ENCODE measurements at regions not wholly inside any gene's neighbourhood (a gene's known extent, or its start where the extent isn't known, plus 50 kb on each side); places are given as distances from the start of the nearest gene placed in this dataset.

GRCh38 chr6:41408982-41409381, 73.6 kb downstream of the NCR2 start:
- no peaks in the 10 kb centered on the region for H3K4me1 ChIP-seq (ENCODE audit: insufficient read depth, low read length)
- H3K27ac ChIP-seq (ENCODE audit: low read depth, low read length): no peak overlapping the region
- no peaks in the 10 kb centered on the region for H4K20me1 ChIP-seq (ENCODE audit: insufficient read depth, low read length)
- H3K36me3 ChIP-seq (ENCODE audit: insufficient read depth, low read length): no peaks in the 10 kb centered on the region
- no peaks in the 10 kb centered on the region for H3K9me3 ChIP-seq (ENCODE audit: low read depth, low read length)
- H3K27me3 ChIP-seq (ENCODE audit: insufficient read depth, low read length): peaks cover 18% of the 10 kb centered on the region
- no peak overlapping the region for H2AFZ ChIP-seq (ENCODE audit: low read length)
- H3K4me2 ChIP-seq (ENCODE audit: insufficient read depth, low read length): no peak overlapping the region
- no peak for DNase-seq (ENCODE audit: insufficient read length, low spot score, missing footprints)
- no peak for TF ChIP-seq CTCF (IDR thresholded peaks at IDR 0.05; ENCODE audit: extremely low read depth, low read depth, low read length)
- H3K4me3 ChIP-seq (ENCODE audit: insufficient read depth, low read length): no peak overlapping the region
- no peaks in the 10 kb centered on the region for H3K79me2 ChIP-seq (ENCODE audit: insufficient read depth, low read length)

GRCh38 chr6:41409489-41409888, 74.1 kb downstream of the NCR2 start:
- H3K9me3 ChIP-seq (ENCODE audit: low read depth, low read length): no peaks in the 10 kb centered on the region
- no peak overlapping the region for H3K4me3 ChIP-seq (ENCODE audit: insufficient read depth, low read length)
- H3K79me2 ChIP-seq (ENCODE audit: insufficient read depth, low read length): no peaks in the 10 kb centered on the region
- H3K4me2 ChIP-seq (ENCODE audit: insufficient read depth, low read length): no peak overlapping the region
- DNase-seq (ENCODE audit: insufficient read length, low spot score, missing footprints): no peak
- H3K4me1 ChIP-seq (ENCODE audit: insufficient read depth, low read length): no peaks in the 10 kb centered on the region
- no peaks in the 10 kb centered on the region for H4K20me1 ChIP-seq (ENCODE audit: insufficient read depth, low read length)
- H3K36me3 ChIP-seq (ENCODE audit: insufficient read depth, low read length): no peaks in the 10 kb centered on the region
- peaks cover 19% of the 10 kb centered on the region for H3K27me3 ChIP-seq (ENCODE audit: insufficient read depth, low read length)
- H2AFZ ChIP-seq (ENCODE audit: low read length): no peak overlapping the region
- H3K27ac ChIP-seq (ENCODE audit: low read depth, low read length): no peak overlapping the region
- no peak for TF ChIP-seq CTCF (IDR thresholded peaks at IDR 0.05; ENCODE audit: extremely low read depth, low read depth, low read length)

GRCh38 chr6:41411961-41412360, 76.6 kb downstream of the NCR2 start:
- Histone ChIP-seq H2AFZ (ENCODE audit: low read length) (no peak overlapping the region), H3K4me2 (ENCODE audit: insufficient read depth, low read length) (no peak overlapping the region), H3K4me3 (ENCODE audit: insufficient read depth, low read length) (no peak overlapping the region), H3K27ac (ENCODE audit: low read depth, low read length) (no peak overlapping the region), H3K79me2 (ENCODE audit: insufficient read depth, low read length) (no peaks in the 10 kb centered on the region), H4K20me1 (ENCODE audit: insufficient read depth, low read length) (no peaks in the 10 kb centered on the region), H3K4me1 (ENCODE audit: insufficient read depth, low read length) (no peaks in the 10 kb centered on the region), H3K36me3 (ENCODE audit: insufficient read depth, low read length) (no peaks in the 10 kb centered on the region), H3K27me3 (ENCODE audit: insufficient read depth, low read length) (peaks cover 41% of the 10 kb centered on the region), H3K9me3 (ENCODE audit: low read depth, low read length) (no peaks in the 10 kb centered on the region)
- no peak for TF ChIP-seq CTCF (IDR thresholded peaks at IDR 0.05; ENCODE audit: extremely low read depth, low read depth, low read length)
- DNase-seq (ENCODE audit: insufficient read length, low spot score, missing footprints): no peak

- no peak for DNase-seq (ENCODE audit: insufficient read length, low spot score, missing footprints)
- TF ChIP-seq CTCF (IDR thresholded peaks at IDR 0.05; ENCODE audit: extremely low read depth, low read depth, low read length): no peak
- H3K27me3 ChIP-seq (ENCODE audit: insufficient read depth, low read length): peaks cover 52% of the 10 kb centered on the region
- no peaks in the 10 kb centered on the region for H3K79me2 ChIP-seq (ENCODE audit: insufficient read depth, low read length)
- H4K20me1 ChIP-seq (ENCODE audit: insufficient read depth, low read length): no peaks in the 10 kb centered on the region
- H3K4me3 ChIP-seq (ENCODE audit: insufficient read depth, low read length): no peak overlapping the region
- no peak overlapping the region for H3K4me2 ChIP-seq (ENCODE audit: insufficient read depth, low read length)
- H3K36me3 ChIP-seq (ENCODE audit: insufficient read depth, low read length): no peaks in the 10 kb centered on the region
- no peaks in the 10 kb centered on the region for H3K9me3 ChIP-seq (ENCODE audit: low read depth, low read length)
- no peak overlapping the region for H2AFZ ChIP-seq (ENCODE audit: low read length)
- H3K27ac ChIP-seq (ENCODE audit: low read depth, low read length): no peak overlapping the region
- no peaks in the 10 kb centered on the region for H3K4me1 ChIP-seq (ENCODE audit: insufficient read depth, low read length)
Measured at GRCh38 chr6:41413250-41413649, 77.8 kb downstream of the NCR2 start.

Measured in osteoblast (primary cell).